ENCODE measurements at regions not wholly inside any gene's neighbourhood (a gene's known extent, or its start where the extent isn't known, plus 50 kb on each side); places are given as distances from the start of the nearest gene placed in this dataset.

GRCh38 chr4:180567080-180567479 lies 1676.1 kb upstream of the TENM3 start:
- no peaks in the 10 kb centered on the region for H3K36me3 ChIP-seq (ENCODE audit: insufficient read depth, low read length)
- H3K27me3 ChIP-seq (ENCODE audit: insufficient read depth, low read length), result no peaks in the 10 kb centered on the region
- H3K4me3 ChIP-seq (ENCODE audit: low read length), result no peak overlapping the region
- peaks cover 3% of the 10 kb centered on the region for H3K4me1 ChIP-seq (ENCODE audit: insufficient read depth, low read length)
- no peaks in the 10 kb centered on the region for H3K9me3 ChIP-seq (ENCODE audit: low read length)
- H2AFZ ChIP-seq (ENCODE audit: low read depth, low read length), result no peak overlapping the region

GRCh38 chr4:180571516-180572055 lies 1671.6 kb upstream of the TENM3 start:
- no peaks in the 10 kb centered on the region for H3K9me3 ChIP-seq (ENCODE audit: low read length)
- H3K27me3 ChIP-seq (ENCODE audit: insufficient read depth, low read length), result no peaks in the 10 kb centered on the region
- no peak overlapping the region for H2AFZ ChIP-seq (ENCODE audit: low read depth, low read length)
- H3K4me3 ChIP-seq (ENCODE audit: low read length), result no peak overlapping the region
- H3K4me1 ChIP-seq (ENCODE audit: insufficient read depth, low read length), result no peaks in the 10 kb centered on the region
- H3K36me3 ChIP-seq (ENCODE audit: insufficient read depth, low read length), result no peaks in the 10 kb centered on the region

- no peaks in the 10 kb centered on the region for H3K4me1 ChIP-seq (ENCODE audit: insufficient read depth, low read length)
- H3K36me3 ChIP-seq (ENCODE audit: insufficient read depth, low read length), result no peaks in the 10 kb centered on the region
- no peak overlapping the region for H2AFZ ChIP-seq (ENCODE audit: low read depth, low read length)
- no peaks in the 10 kb centered on the region for H3K27me3 ChIP-seq (ENCODE audit: insufficient read depth, low read length)
- H3K4me3 ChIP-seq (ENCODE audit: low read length), result no peak overlapping the region
- H3K9me3 ChIP-seq (ENCODE audit: low read length), result no peaks in the 10 kb centered on the region
Measured at GRCh38 chr4:180578175-180578574, 1665.0 kb upstream of the TENM3 start.

GRCh38 chr4:180581061-180581460 lies 1662.1 kb upstream of the TENM3 start:
- no peaks in the 10 kb centered on the region for H3K9me3 ChIP-seq (ENCODE audit: low read length)
- no peaks in the 10 kb centered on the region for H3K4me1 ChIP-seq (ENCODE audit: insufficient read depth, low read length)
- H3K36me3 ChIP-seq (ENCODE audit: insufficient read depth, low read length), result no peaks in the 10 kb centered on the region
- H2AFZ ChIP-seq (ENCODE audit: low read depth, low read length), result no peak overlapping the region
- no peaks in the 10 kb centered on the region for H3K27me3 ChIP-seq (ENCODE audit: insufficient read depth, low read length)
- no peak overlapping the region for H3K4me3 ChIP-seq (ENCODE audit: low read length)

GRCh38 chr4:180587379-180587778 lies 1655.8 kb upstream of the TENM3 start:
- Histone ChIP-seq H3K27me3 (ENCODE audit: insufficient read depth, low read length) (no peaks in the 10 kb centered on the region), H3K9me3 (ENCODE audit: low read length) (no peaks in the 10 kb centered on the region), H3K4me1 (ENCODE audit: insufficient read depth, low read length) (no peaks in the 10 kb centered on the region), H2AFZ (ENCODE audit: low read depth, low read length) (no peak overlapping the region), H3K36me3 (ENCODE audit: insufficient read depth, low read length) (no peaks in the 10 kb centered on the region), H3K4me3 (ENCODE audit: low read length) (no peak overlapping the region)

GRCh38 chr4:180589575-180589974 lies 1653.6 kb upstream of the TENM3 start:
- Histone ChIP-seq H3K4me1 (ENCODE audit: insufficient read depth, low read length) (no peaks in the 10 kb centered on the region), H3K27me3 (ENCODE audit: insufficient read depth, low read length) (no peaks in the 10 kb centered on the region), H3K36me3 (ENCODE audit: insufficient read depth, low read length) (no peaks in the 10 kb centered on the region), H3K9me3 (ENCODE audit: low read length) (no peaks in the 10 kb centered on the region), H2AFZ (ENCODE audit: low read depth, low read length) (no peak overlapping the region), H3K4me3 (ENCODE audit: low read length) (no peak overlapping the region)

- H3K9me3 ChIP-seq (ENCODE audit: low read length), result no peaks in the 10 kb centered on the region
- H3K4me3 ChIP-seq (ENCODE audit: low read length), result no peak overlapping the region
- no peaks in the 10 kb centered on the region for H3K36me3 ChIP-seq (ENCODE audit: insufficient read depth, low read length)
- H2AFZ ChIP-seq (ENCODE audit: low read depth, low read length), result no peak overlapping the region
- H3K4me1 ChIP-seq (ENCODE audit: insufficient read depth, low read length), result no peaks in the 10 kb centered on the region
- H3K27me3 ChIP-seq (ENCODE audit: insufficient read depth, low read length), result no peaks in the 10 kb centered on the region
Measured at GRCh38 chr4:180596888-180597483, 1646.2 kb upstream of the TENM3 start.

GRCh38 chr4:180598281-180598680 lies 1644.9 kb upstream of the TENM3 start:
- no peaks in the 10 kb centered on the region for H3K9me3 ChIP-seq (ENCODE audit: low read length)
- no peaks in the 10 kb centered on the region for H3K27me3 ChIP-seq (ENCODE audit: insufficient read depth, low read length)
- H3K4me3 ChIP-seq (ENCODE audit: low read length), result no peak overlapping the region
- no peaks in the 10 kb centered on the region for H3K36me3 ChIP-seq (ENCODE audit: insufficient read depth, low read length)
- H2AFZ ChIP-seq (ENCODE audit: low read depth, low read length), result no peak overlapping the region
- no peaks in the 10 kb centered on the region for H3K4me1 ChIP-seq (ENCODE audit: insufficient read depth, low read length)

GRCh38 chr4:180603791-180604190 lies 1639.4 kb upstream of the TENM3 start:
- no peak overlapping the region for H2AFZ ChIP-seq (ENCODE audit: low read depth, low read length)
- H3K27me3 ChIP-seq (ENCODE audit: insufficient read depth, low read length), result no peaks in the 10 kb centered on the region

GRCh38 chr4:180610324-180610723 lies 1632.9 kb upstream of the TENM3 start:
- no peaks in the 10 kb centered on the region for H3K36me3 ChIP-seq (ENCODE audit: insufficient read depth, low read length)
- peaks cover 2% of the 10 kb centered on the region for H3K4me1 ChIP-seq (ENCODE audit: insufficient read depth, low read length)
- H3K27me3 ChIP-seq (ENCODE audit: insufficient read depth, low read length), result no peaks in the 10 kb centered on the region
- H3K9me3 ChIP-seq (ENCODE audit: low read length), result no peaks in the 10 kb centered on the region
- no peak overlapping the region for H3K4me3 ChIP-seq (ENCODE audit: low read length)
- H2AFZ ChIP-seq (ENCODE audit: low read depth, low read length), result no peak overlapping the region

More at GRCh38 chr4:180603791-180604190, 1639.4 kb upstream of the TENM3 start:
- Histone ChIP-seq H3K9me3 (ENCODE audit: low read length) (no peaks in the 10 kb centered on the region), H3K36me3 (ENCODE audit: insufficient read depth, low read length) (no peaks in the 10 kb centered on the region), H3K4me1 (ENCODE audit: insufficient read depth, low read length) (peaks cover 2% of the 10 kb centered on the region), H3K4me3 (ENCODE audit: low read length) (no peak overlapping the region)

GRCh38 chr4:180615746-180616145 lies 1627.5 kb upstream of the TENM3 start:
- Histone ChIP-seq H2AFZ (ENCODE audit: low read depth, low read length) (no peak overlapping the region), H3K4me3 (ENCODE audit: low read length) (no peak overlapping the region), H3K9me3 (ENCODE audit: low read length) (no peaks in the 10 kb centered on the region), H3K36me3 (ENCODE audit: insufficient read depth, low read length) (no peaks in the 10 kb centered on the region), H3K27me3 (ENCODE audit: insufficient read depth, low read length) (no peaks in the 10 kb centered on the region), H3K4me1 (ENCODE audit: insufficient read depth, low read length) (peaks cover 4% of the 10 kb centered on the region)

- Histone ChIP-seq H3K36me3 (ENCODE audit: insufficient read depth, low read length) (no peaks in the 10 kb centered on the region), H3K27me3 (ENCODE audit: insufficient read depth, low read length) (no peaks in the 10 kb centered on the region), H3K4me1 (ENCODE audit: insufficient read depth, low read length) (peaks cover 4% of the 10 kb centered on the region), H3K9me3 (ENCODE audit: low read length) (no peaks in the 10 kb centered on the region), H2AFZ (ENCODE audit: low read depth, low read length) (no peak overlapping the region), H3K4me3 (ENCODE audit: low read length) (no peak overlapping the region)
Measured at GRCh38 chr4:180617196-180617595, 1626.0 kb upstream of the TENM3 start.

GRCh38 chr4:180618396-180618795 lies 1624.8 kb upstream of the TENM3 start:
- peaks cover 4% of the 10 kb centered on the region for H3K4me1 ChIP-seq (ENCODE audit: insufficient read depth, low read length)
- H2AFZ ChIP-seq (ENCODE audit: low read depth, low read length), result no peak overlapping the region
- no peaks in the 10 kb centered on the region for H3K27me3 ChIP-seq (ENCODE audit: insufficient read depth, low read length)
- H3K9me3 ChIP-seq (ENCODE audit: low read length), result no peaks in the 10 kb centered on the region
- no peaks in the 10 kb centered on the region for H3K36me3 ChIP-seq (ENCODE audit: insufficient read depth, low read length)
- H3K4me3 ChIP-seq (ENCODE audit: low read length), result no peak overlapping the region

GRCh38 chr4:180619440-180619839 lies 1623.8 kb upstream of the TENM3 start:
- Histone ChIP-seq H3K4me1 (ENCODE audit: insufficient read depth, low read length) (peaks cover 4% of the 10 kb centered on the region), H3K4me3 (ENCODE audit: low read length) (no peak overlapping the region), H3K9me3 (ENCODE audit: low read length) (no peaks in the 10 kb centered on the region), H2AFZ (ENCODE audit: low read depth, low read length) (no peak overlapping the region), H3K27me3 (ENCODE audit: insufficient read depth, low read length) (no peaks in the 10 kb centered on the region), H3K36me3 (ENCODE audit: insufficient read depth, low read length) (no peaks in the 10 kb centered on the region)

Data from neuron (in vitro differentiated cells).